HCT116 (cell line): ENCODE measurements at regions not wholly inside any gene's neighbourhood (a gene's known extent, or its start where the extent isn't known, plus 50 kb on each side); places are given as distances from the start of the nearest gene placed in this dataset.

ENCODE experiments used
- ATAC-seq: fragments of 200-7000 bp; cut with Tn5 transposase; 2 replicates; pipeline ENCODE4 v1.9.1; 2020; ENCODE audit warnings: mild to moderate bottlenecking, moderate library complexity
- BruUV-seq: library from RNA; stranded (reverse); fragments of 400-500 nt; replicated peaks from 2 replicates; lab custom pipeline; 2021; lab: Mats Ljungman, UMichigan
- CTCF ChIA-PET: fragments of 300-600 bp; sonication (Branson Sonifier 250); formaldehyde crosslinking; loops from one replicate; lab custom pipeline; 2021; ENCODE audit warnings: antibody characterized with exemption; lab: Charles Lee
- POLR2A ChIA-PET: fragments of 300-600, 350-600 bp; sonication (Branson Sonifier 250); formaldehyde crosslinking; loops from one replicate; lab custom pipeline; 2021; ENCODE audit warnings: antibody characterized with exemption; lab: Charles Lee
- RAD21 ChIA-PET, 2 experiments: fragments of 300-600 bp; sonication (Branson Sonifier 250); formaldehyde crosslinking; loops; one replicate each; lab custom pipeline; 2023; ENCODE audit warnings: low total read pairs in 2 of 2; ENCODE audit not compliant: uncharacterized antibody in 2 of 2, unreplicated experiment in 2 of 2, low non-redundant PET in 1 of 2; lab: Charles Lee
- DNase-seq: peaks from one replicate; pipeline ENCODE4 v3.0.0-alpha.2; 2010; ENCODE audit warnings: low read depth, low spot score
- H2AFZ ChIP-seq: fragments of 200-600 bp; shearing (Covaris generic), sonication (generic); 2 replicates; pipeline ENCODE4 v1.6.1; 2017; ENCODE audit warnings: low read depth, mixed run types, mixed read lengths, antibody characterized with exemption, low read length; ENCODE audit not compliant: poor library complexity, severe bottlenecking
- H3K27ac ChIP-seq: 2 replicates; pipeline ENCODE4 v1.5.1; 2012; ENCODE audit warnings: low read depth, low read length
- H3K27me3 ChIP-seq: fragments of 200-600 bp; sonication (generic); 2 replicates; pipeline ENCODE4 v1.6.1; 2016; ENCODE audit warnings: mixed run types, low read length, mixed read lengths; ENCODE audit not compliant: insufficient read depth
- H3K36me3 ChIP-seq, 2 experiments: fragments of 200-500 bp in 1 of 2; fragments of 200-600 bp in 1 of 2; sonication (Bioruptor generic) in 1 of 2; sonication (generic) in 1 of 2; 2 replicates each; pipeline versions ENCODE4 v1.5.1 to v1.6.1; 2014 to 2016; ENCODE audit warnings: low read length in 2 of 2, inconsistent platforms in 1 of 2, mixed read lengths in 1 of 2, mixed run types in 1 of 2; ENCODE audit not compliant: insufficient read depth in 2 of 2, control insufficient read depth in 1 of 2
- H3K4me1 ChIP-seq, 2 experiments: fragments of 200-600 bp in 1 of 2; sonication (generic) in 1 of 2; 2 replicates each; pipeline versions ENCODE4 v1.5.1 to v1.6.1; 2012 to 2017; ENCODE audit warnings: low read length in 2 of 2, inconsistent platforms in 1 of 2, mild to moderate bottlenecking in 1 of 2, mixed read lengths in 1 of 2, mixed run types in 1 of 2, moderate library complexity in 1 of 2; ENCODE audit not compliant: insufficient read depth in 2 of 2, control insufficient read depth in 1 of 2
- H3K4me2 ChIP-seq: fragments of 200-600 bp; sonication (generic); 2 replicates; pipeline ENCODE4 v1.6.1; 2017; ENCODE audit warnings: mixed run types, low read length, mixed read lengths
- H3K4me3 ChIP-seq, 2 experiments: fragments of 200-600 bp in 1 of 2; sonication (generic) in 1 of 2; replicated peaks in 1 of 2; 2 replicates each; pipeline ENCODE4 v1.5.1; 2011 to 2016; ENCODE audit warnings: low read length in 2 of 2, control low read depth in 1 of 2, low read depth in 1 of 2, mild to moderate bottlenecking in 1 of 2, mixed read lengths in 1 of 2, mixed run types in 1 of 2
- H3K79me2 ChIP-seq: fragments of 200-600 bp; sonication (generic); 2 replicates; pipeline ENCODE4 v1.6.1; 2017; ENCODE audit warnings: mild to moderate bottlenecking, mixed run types, low read length, moderate library complexity, mixed read lengths; ENCODE audit not compliant: insufficient read depth
- H3K9ac ChIP-seq: fragments of 200-600 bp; sonication (generic); 2 replicates; pipeline ENCODE4 v1.6.1; 2016; ENCODE audit warnings: low read length, mixed read lengths
- H3K9me2 ChIP-seq: fragments of 200-600 bp; sonication (generic), shearing (Covaris generic); 2 replicates; pipeline ENCODE4 v1.6.1; 2017; ENCODE audit warnings: mixed run types, mild to moderate bottlenecking, moderate library complexity; ENCODE audit not compliant: insufficient read depth
- H3K9me3 ChIP-seq, 2 experiments: fragments of 200-500 bp in 1 of 2; fragments of 200-600 bp in 1 of 2; sonication (Bioruptor generic) in 1 of 2; sonication (generic) in 1 of 2; 2 replicates each; pipeline ENCODE4 v1.6.1; 2014 to 2017; ENCODE audit warnings: low read length in 2 of 2, mixed read lengths in 2 of 2, inconsistent platforms in 1 of 2, low read depth in 1 of 2, mild to moderate bottlenecking in 1 of 2, mixed run types in 1 of 2, moderate library complexity in 1 of 2; ENCODE audit not compliant: control insufficient read depth in 1 of 2, insufficient read depth in 1 of 2
- H4K20me1 ChIP-seq: fragments of 200-600 bp; sonication (generic), shearing (Covaris generic); 2 replicates; pipeline ENCODE4 v1.6.1; 2017; ENCODE audit warnings: mixed run types, mild to moderate bottlenecking, moderate library complexity; ENCODE audit not compliant: insufficient read depth
- ATF3 ChIP-seq: IDR thresholded peaks from 2 replicates; pipeline ENCODE4 v1.6.1; 2012
- CEBPB ChIP-seq: IDR thresholded peaks from 2 replicates; pipeline ENCODE4 v1.6.1; 2012; ENCODE audit warnings: low read depth
- CTCF ChIP-seq, 3 experiments: fragments of 200-600 bp in 1 of 3; sonication (generic) in 1 of 3; IDR thresholded peaks in 2 of 3; conservative IDR thresholded peaks in 1 of 3; 2 replicates each; pipeline ENCODE4 v1.5.1; 2012 to 2017; ENCODE audit warnings: low read depth in 2 of 3, low read length in 2 of 3, antibody characterized with exemption in 1 of 3, borderline replicate concordance in 1 of 3, control low read depth in 1 of 3, mild to moderate bottlenecking in 1 of 3, mixed read lengths in 1 of 3, mixed run types in 1 of 3, moderate library complexity in 1 of 3; ENCODE audit not compliant: insufficient read depth in 1 of 3
- MAX ChIP-seq: IDR thresholded peaks from 2 replicates; pipeline ENCODE4 v1.6.1; 2012
- POLR2A ChIP-seq: IDR thresholded peaks from 2 replicates; pipeline ENCODE4 v1.7.0; 2011; ENCODE audit warnings: borderline replicate concordance; ENCODE audit not compliant: insufficient read depth, insufficient read length; ENCODE audit errors: extremely low read depth
- POLR2AphosphoS5 ChIP-seq: IDR thresholded peaks from 2 replicates; pipeline ENCODE4 v1.6.1; 2011; ENCODE audit warnings: mild to moderate bottlenecking, low read depth, low read length, moderate library complexity
- TCF7L2 ChIP-seq: IDR thresholded peaks from 2 replicates; pipeline ENCODE4 v1.7.0; 2011; ENCODE audit warnings: borderline replicate concordance, inconsistent platforms; ENCODE audit not compliant: insufficient read depth, insufficient read length; ENCODE audit errors: extremely low read depth
- YY1 ChIP-seq: IDR thresholded peaks from 2 replicates; pipeline ENCODE4 v1.6.1; 2011; ENCODE audit warnings: low read length, low read depth, moderate library complexity, mild to moderate bottlenecking; ENCODE audit not compliant: insufficient replicate concordance; ENCODE audit errors: extremely low read depth
- intact Hi-C: fragments of 100-400 bp; cut with micrococcal nuclease; formaldehyde crosslinking; loops from 2 replicates; pipeline ENCODE4 v1.10.0; 2022

- TF ChIP-seq CTCF (IDR thresholded peaks at IDR 0.05 in 2 of 3, conservative IDR thresholded peaks at IDR 0.05 in 1 of 3; ENCODE audit: borderline replicate concordance in 1 of 3, insufficient read depth in 1 of 3, low read depth in 2 of 3, low read length in 2 of 3) (no peak), POLR2AphosphoS5 (no peak), YY1 (no peak), POLR2A (no peak), MAX (no peak), ATF3 (no peak), TCF7L2 (no peak), CEBPB (no peak)
- TF ChIP-seq, all 23 proteins: peak for 0
- RAD21 ChIA-PET = no interaction called here
- Histone ChIP-seq H4K20me1 (no peaks in the 10 kb centered on the region), H3K4me2 (no peak overlapping the region), H3K27ac (no peak overlapping the region), H2AFZ (no peak overlapping the region), H3K9me3 (no peaks in the 10 kb centered on the region), H3K9me2 (no peaks in the 10 kb centered on the region), H3K36me3 (no peaks in the 10 kb centered on the region), H3K9ac (no peak overlapping the region), H3K79me2 (no peaks in the 10 kb centered on the region), H3K4me3 (no peak overlapping the region), H3K4me1 (no peaks in the 10 kb centered on the region), H3K27me3 (no peaks in the 10 kb centered on the region)
- DNase-seq = no peak
- POLR2A ChIA-PET = no interaction called here
- no peak for ATAC-seq
- no TSS peak for BruUV-seq
- CTCF ChIA-PET = no interaction called here
- intact Hi-C loops = no loop called here
Measured at GRCh38 chr12:5251786-5252185, 180.1 kb upstream of the NTF3 start.
